CD4-positive, alpha-beta T cell (primary cell): ENCODE measurements at regions not wholly inside any gene's neighbourhood (a gene's known extent, or its start where the extent isn't known, plus 50 kb on each side); places are given as distances from the start of the nearest gene placed in this dataset.

ENCODE experiments used
- ATAC-seq: fragments of 200-7000 bp; cut with Tn5 transposase; one replicate; pipeline ENCODE4 v1.10.0; 2022; ENCODE audit warnings: mild to moderate bottlenecking; ENCODE audit not compliant: poor library complexity
- CTCF ChIA-PET: fragments of 350-600 bp; sonication (Branson Sonifier 250); formaldehyde crosslinking; loops from one replicate; lab custom pipeline; 2021; ENCODE audit warnings: antibody characterized with exemption, inconsistent platforms; lab: Charles Lee
- POLR2A ChIA-PET: fragments of 350-600 bp; sonication (Branson Sonifier 250); formaldehyde crosslinking; loops from one replicate; lab custom pipeline; 2021; ENCODE audit warnings: antibody characterized with exemption, inconsistent platforms; lab: Charles Lee
- DNase-seq, 14 experiments: peaks; one replicate each; pipeline ENCODE4 v3.0.0-alpha.2; 2013 to 2020; ENCODE audit warnings: mixed read lengths in 2 of 14
- H3K27ac ChIP-seq, 2 donors: one replicate each; pipeline versions ENCODE4 v1.5.1 to v1.7.0; 2013; ENCODE audit warnings: low read length in 2 of 2, low read depth in 1 of 2, mild to moderate bottlenecking in 1 of 2
- H3K27me3 ChIP-seq, 2 experiments: 1 replicate in 1 of 2; 2 replicates in 1 of 2; pipeline versions ENCODE4 v1.6.1 to v1.7.0; 2013; ENCODE audit warnings: low read length in 2 of 2, control low read depth in 1 of 2, mild to moderate bottlenecking in 1 of 2, moderate library complexity in 1 of 2; ENCODE audit not compliant: insufficient read depth in 2 of 2, control insufficient read depth in 1 of 2
- H3K36me3 ChIP-seq: one replicate; pipeline ENCODE4 v1.6.1; 2013; ENCODE audit warnings: low read length, control low read depth; ENCODE audit not compliant: insufficient read depth
- H3K4me1 ChIP-seq: one replicate; pipeline ENCODE4 v1.6.1; 2013; ENCODE audit warnings: low read length, control low read depth; ENCODE audit not compliant: insufficient read depth
- H3K4me3 ChIP-seq: one replicate; pipeline ENCODE4 v1.5.1; 2013; ENCODE audit warnings: mild to moderate bottlenecking, low read length, moderate library complexity
- H3K9me3 ChIP-seq, 2 experiments: 1 replicate in 1 of 2; 2 replicates in 1 of 2; pipeline versions ENCODE4 v1.6.1 to v1.7.0; 2013; ENCODE audit warnings: low read length in 2 of 2, mild to moderate bottlenecking in 2 of 2, control low read depth in 1 of 2, moderate library complexity in 1 of 2; ENCODE audit not compliant: control insufficient read depth in 1 of 2, insufficient read depth in 1 of 2
- H3K27ac Mint-ChIP-seq: one replicate; pipeline ENCODE4 v1.8.0; 2020; ENCODE audit warnings: mixed read lengths
- H3K27me3 Mint-ChIP-seq: one replicate; pipeline ENCODE4 v1.8.0; 2021; ENCODE audit warnings: mixed read lengths
- H3K36me3 Mint-ChIP-seq: one replicate; pipeline ENCODE4 v1.8.0; 2021; ENCODE audit warnings: low read depth, mixed read lengths
- H3K4me1 Mint-ChIP-seq: one replicate; pipeline ENCODE4 v1.8.0; 2021; ENCODE audit warnings: low read depth, mixed read lengths
- H3K4me3 Mint-ChIP-seq: one replicate; pipeline ENCODE4 v1.8.0; 2020; ENCODE audit warnings: mild to moderate bottlenecking, mixed read lengths
- H3K9me3 Mint-ChIP-seq: one replicate; pipeline ENCODE4 v1.8.0; 2020; ENCODE audit warnings: mixed read lengths
- intact Hi-C, 2 experiments: fragments of 100-400 bp; cut with DNase I in 1 of 2; cut with micrococcal nuclease in 1 of 2; formaldehyde crosslinking; loops; one replicate each; pipeline versions ENCODE4 v1.15.1 to v1.9.0; 2023 to 2025; cut with DNase I, micrococcal nuclease
- TF ChIP-seq, protein P1 (sequence below): fragments of 200-600 bp; IDR thresholded peaks from one replicate; pipeline ENCODE4 v1.8.0; 2022; ENCODE audit warnings: antibody characterized with exemption, mild to moderate bottlenecking

DNA sequence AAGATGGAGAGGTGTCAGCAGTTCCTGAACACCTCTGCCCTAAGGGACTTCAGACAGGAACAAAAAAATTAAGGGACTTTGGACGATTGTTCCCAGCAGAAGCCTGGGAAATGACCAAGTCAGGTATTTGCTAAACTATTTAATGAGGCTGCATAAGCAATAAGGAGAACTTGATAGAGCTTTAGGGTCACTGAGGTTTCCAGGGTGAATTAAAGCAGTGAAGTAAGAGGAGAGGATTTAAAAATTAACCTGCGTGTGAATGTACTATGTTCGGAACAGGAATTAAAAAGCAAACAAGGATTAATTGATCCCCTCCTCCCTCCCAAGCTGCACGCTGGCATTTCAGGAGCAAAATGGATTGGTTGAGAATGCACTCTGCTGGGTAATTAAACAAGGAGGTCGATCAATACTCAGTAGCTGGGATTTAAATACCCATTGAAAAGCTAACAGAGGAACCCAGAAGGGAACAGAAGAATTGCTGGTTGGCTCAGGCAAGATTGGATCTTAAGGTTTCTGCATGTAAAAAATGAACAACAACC lies 157.2 kb downstream of the RNF152 start:
- H3K27ac ChIP-seq: no peak overlapping the region
- Mint-ChIP-seq H3K27me3 (peaks cover 23% of the 10 kb centered on the region), H3K27ac (no peak overlapping the region), H3K36me3 (no peaks in the 10 kb centered on the region), H3K4me3 (no peak overlapping the region), H3K4me1 (no peaks in the 10 kb centered on the region), H3K9me3 (no peaks in the 10 kb centered on the region)
- DNase-seq: no peak
- no peak for ATAC-seq
- H3K4me3 ChIP-seq: no peak overlapping the region
- H3K27me3 ChIP-seq: peaks cover 0 to 4% of the 10 kb centered on the region in 2 experiments
- H3K9me3 ChIP-seq: no peaks in the 10 kb centered on the region
- CTCF ChIA-PET: no interaction called here
- H3K36me3 ChIP-seq: no peaks in the 10 kb centered on the region
- TF ChIP-seq, protein P1, sequence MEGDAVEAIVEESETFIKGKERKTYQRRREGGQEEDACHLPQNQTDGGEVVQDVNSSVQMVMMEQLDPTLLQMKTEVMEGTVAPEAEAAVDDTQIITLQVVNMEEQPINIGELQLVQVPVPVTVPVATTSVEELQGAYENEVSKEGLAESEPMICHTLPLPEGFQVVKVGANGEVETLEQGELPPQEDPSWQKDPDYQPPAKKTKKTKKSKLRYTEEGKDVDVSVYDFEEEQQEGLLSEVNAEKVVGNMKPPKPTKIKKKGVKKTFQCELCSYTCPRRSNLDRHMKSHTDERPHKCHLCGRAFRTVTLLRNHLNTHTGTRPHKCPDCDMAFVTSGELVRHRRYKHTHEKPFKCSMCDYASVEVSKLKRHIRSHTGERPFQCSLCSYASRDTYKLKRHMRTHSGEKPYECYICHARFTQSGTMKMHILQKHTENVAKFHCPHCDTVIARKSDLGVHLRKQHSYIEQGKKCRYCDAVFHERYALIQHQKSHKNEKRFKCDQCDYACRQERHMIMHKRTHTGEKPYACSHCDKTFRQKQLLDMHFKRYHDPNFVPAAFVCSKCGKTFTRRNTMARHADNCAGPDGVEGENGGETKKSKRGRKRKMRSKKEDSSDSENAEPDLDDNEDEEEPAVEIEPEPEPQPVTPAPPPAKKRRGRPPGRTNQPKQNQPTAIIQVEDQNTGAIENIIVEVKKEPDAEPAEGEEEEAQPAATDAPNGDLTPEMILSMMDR: no peak
- no peaks in the 10 kb centered on the region for H3K4me1 ChIP-seq
- intact Hi-C loops: no loop called here
- POLR2A ChIA-PET: no interaction called here

DNA sequence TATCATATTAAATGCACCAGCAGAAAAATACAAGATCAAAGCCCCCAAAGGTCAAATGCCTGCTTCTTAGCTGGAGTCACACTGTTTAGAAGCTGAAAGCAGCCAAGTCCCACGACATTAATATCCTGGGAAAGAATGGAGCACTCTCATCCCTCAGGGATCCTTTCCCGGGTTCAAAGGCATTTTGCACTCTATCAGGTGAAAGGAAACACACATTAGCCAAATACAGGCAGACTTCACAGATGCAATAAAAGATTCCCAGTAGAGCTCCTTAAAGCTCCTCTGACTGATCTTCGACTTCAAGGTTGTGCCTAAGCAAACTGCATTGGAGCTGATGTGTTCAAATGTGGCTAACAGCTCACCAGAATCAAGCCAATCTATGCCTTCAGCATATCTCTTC lies 158.4 kb downstream of the RNF152 start:
- Mint-ChIP-seq H3K4me1 (no peaks in the 10 kb centered on the region), H3K27ac (no peak overlapping the region), H3K9me3 (no peaks in the 10 kb centered on the region), H3K4me3 (no peak overlapping the region), H3K36me3 (no peaks in the 10 kb centered on the region), H3K27me3 (peaks cover 23% of the 10 kb centered on the region)
- H3K4me1 ChIP-seq: no peaks in the 10 kb centered on the region
- H3K27ac ChIP-seq: no peak overlapping the region
- TF ChIP-seq, protein P1: no peak
- ATAC-seq (no peak), DNase-seq (no peak)
- peaks cover 0 to 4% of the 10 kb centered on the region in 2 experiments for H3K27me3 ChIP-seq
- CTCF ChIA-PET: no interaction called here
- H3K36me3 ChIP-seq: no peaks in the 10 kb centered on the region
- no peak overlapping the region for H3K4me3 ChIP-seq
- intact Hi-C loops: no loop called here
- POLR2A ChIA-PET: no interaction called here
- H3K9me3 ChIP-seq: no peaks in the 10 kb centered on the region

DNA sequence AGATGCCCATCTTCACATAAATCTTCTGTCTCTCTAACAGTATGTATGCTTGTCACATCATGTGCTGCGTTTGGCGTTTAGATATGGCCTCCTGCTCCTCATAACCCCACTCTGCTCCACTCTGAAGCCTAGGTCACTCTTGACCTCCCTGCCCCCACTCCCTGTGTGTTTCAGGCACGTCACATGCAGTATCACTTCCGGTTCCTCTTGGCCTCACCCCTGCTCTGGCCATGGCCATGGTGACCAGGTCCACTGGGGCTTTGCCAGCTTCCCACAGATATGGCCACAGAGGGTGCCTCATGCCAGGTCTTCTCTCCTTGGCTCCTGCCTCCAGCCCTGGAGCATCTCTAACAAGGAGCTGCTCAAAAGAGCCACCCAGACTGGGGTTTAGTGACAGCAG lies 160.0 kb downstream of the RNF152 start:
- TF ChIP-seq, protein P1: no peak
- Mint-ChIP-seq H3K27ac (no peak overlapping the region), H3K27me3 (peaks cover 23% of the 10 kb centered on the region), H3K36me3 (no peaks in the 10 kb centered on the region), H3K4me3 (no peak overlapping the region), H3K9me3 (no peaks in the 10 kb centered on the region), H3K4me1 (no peaks in the 10 kb centered on the region)
- Histone ChIP-seq H3K36me3 (no peaks in the 10 kb centered on the region), H3K9me3 (no peaks in the 10 kb centered on the region), H3K4me3 (no peak overlapping the region), H3K27me3 (peaks cover 0 to 4% of the 10 kb centered on the region in 2 experiments), H3K27ac (no peak overlapping the region), H3K4me1 (no peaks in the 10 kb centered on the region)
- POLR2A ChIA-PET: no interaction called here
- ATAC-seq (no peak), DNase-seq (peak in 2 of 14 experiments; percentile 26 to 52)
- CTCF ChIA-PET: no interaction called here
- intact Hi-C loops: no loop called here
